IPS-15b (cell line): ENCODE measurements at regions not wholly inside any gene's neighbourhood (a gene's known extent, or its start where the extent isn't known, plus 50 kb on each side); places are given as distances from the start of the nearest gene placed in this dataset.

Experiments used
- H3K27me3 ChIP-seq: one replicate; pipeline ENCODE4 v1.6.1; 2013; ENCODE audit warnings: low read length; ENCODE audit not compliant: control insufficient read depth, insufficient read depth
- H3K36me3 ChIP-seq: one replicate; pipeline ENCODE4 v1.6.1; 2013; ENCODE audit warnings: low read length; ENCODE audit not compliant: control insufficient read depth, insufficient read depth
- H3K4me1 ChIP-seq: one replicate; pipeline ENCODE4 v1.6.1; 2013; ENCODE audit warnings: mild to moderate bottlenecking, low read length; ENCODE audit not compliant: control insufficient read depth, insufficient read depth
- H3K4me3 ChIP-seq: one replicate; pipeline ENCODE4 v1.5.1; 2013; ENCODE audit warnings: low read depth, low read length
- H3K9ac ChIP-seq: one replicate; pipeline ENCODE4 v1.6.1; 2013; ENCODE audit warnings: low read depth, mild to moderate bottlenecking, low read length
- H3K9me3 ChIP-seq: one replicate; pipeline ENCODE4 v1.6.1; 2013; ENCODE audit warnings: mild to moderate bottlenecking, low read length; ENCODE audit not compliant: control insufficient read depth, insufficient read depth

- H3K4me1 ChIP-seq: peaks cover 14% of the 10 kb centered on the region
- H3K27me3 ChIP-seq: no peaks in the 10 kb centered on the region
- no peak overlapping the region for H3K9ac ChIP-seq
- H3K4me3 ChIP-seq: no peak overlapping the region
- no peaks in the 10 kb centered on the region for H3K9me3 ChIP-seq
- H3K36me3 ChIP-seq: no peaks in the 10 kb centered on the region
These were observed 121.8 kb upstream of the CWC22 start for GRCh38 chr2:180128861-180129260.

- Histone ChIP-seq H3K4me3 (no peak overlapping the region), H3K9ac (peak overlapping the region; percentile 56), H3K4me1 (peaks cover 11% of the 10 kb centered on the region), H3K27me3 (no peaks in the 10 kb centered on the region), H3K9me3 (no peaks in the 10 kb centered on the region), H3K36me3 (no peaks in the 10 kb centered on the region)
These were observed 118.3 kb upstream of the CWC22 start for GRCh38 chr2:180125245-180125962.

DNA sequence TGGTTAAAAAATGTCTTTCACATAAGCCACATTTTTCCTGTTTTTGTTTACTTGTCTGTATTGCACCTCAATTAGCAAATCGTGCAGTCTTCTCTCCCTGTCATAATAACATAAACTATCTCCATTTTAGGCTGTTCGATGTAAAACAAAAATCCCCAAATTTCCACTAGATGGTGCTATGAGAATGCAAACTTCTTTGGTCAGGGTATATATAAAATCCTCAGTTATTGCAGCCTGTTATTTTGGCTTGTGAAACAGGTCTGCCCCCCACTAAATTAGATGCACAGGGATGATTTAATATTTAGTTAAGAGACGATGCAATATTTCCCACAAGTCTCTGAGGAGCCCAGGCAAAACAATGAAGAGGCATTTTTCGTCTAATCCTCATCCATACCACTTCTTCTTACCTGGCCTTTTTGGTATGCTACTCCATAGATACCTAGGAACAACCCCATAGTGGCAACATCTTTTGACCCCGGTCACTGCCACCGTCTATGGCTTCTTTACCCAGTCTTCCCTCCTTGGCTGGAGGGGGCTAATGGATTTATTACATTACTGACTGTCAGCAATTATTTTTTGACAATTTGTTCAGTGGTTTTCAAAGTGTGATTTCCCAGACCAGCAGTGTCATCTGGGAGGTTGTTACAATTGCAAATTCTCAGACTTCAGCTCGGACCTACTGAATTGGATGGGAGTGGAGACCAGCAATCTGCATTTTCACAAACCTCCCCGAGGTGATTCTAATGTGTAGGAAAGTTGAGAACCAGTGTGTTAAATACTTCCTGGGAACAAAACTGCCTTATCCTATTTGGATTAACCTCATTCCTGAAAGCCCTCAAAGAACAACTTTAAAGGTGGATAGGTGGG, 117.4 kb upstream of the CWC22 start:
- no peaks in the 10 kb centered on the region for H3K36me3 ChIP-seq
- H3K9ac ChIP-seq: no peak overlapping the region
- no peaks in the 10 kb centered on the region for H3K9me3 ChIP-seq
- no peak overlapping the region for H3K4me3 ChIP-seq
- H3K4me1 ChIP-seq: peaks cover 9% of the 10 kb centered on the region
- no peaks in the 10 kb centered on the region for H3K27me3 ChIP-seq

DNA sequence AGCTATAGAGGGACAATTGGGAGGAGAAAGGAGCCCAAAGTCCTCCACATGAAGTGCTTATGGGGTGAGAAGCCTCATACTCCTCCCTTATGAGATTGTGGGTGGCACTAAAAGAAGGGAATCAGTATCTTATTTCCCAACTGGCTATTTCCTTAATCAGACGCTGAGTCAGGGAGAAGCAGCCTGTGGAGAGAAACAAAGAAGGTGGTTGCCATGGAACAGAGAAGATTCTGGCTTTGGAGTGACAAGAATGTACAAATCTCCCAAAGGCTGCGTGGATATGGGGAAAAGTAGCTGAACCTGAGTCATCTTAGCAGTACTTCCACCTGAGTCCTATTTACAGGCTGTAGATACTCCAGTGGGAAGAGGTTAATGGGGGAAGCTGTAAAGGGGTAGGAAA, 115.8 kb upstream of the CWC22 start:
- Histone ChIP-seq H3K4me3 (no peak overlapping the region), H3K9me3 (no peaks in the 10 kb centered on the region), H3K9ac (no peak overlapping the region), H3K27me3 (no peaks in the 10 kb centered on the region), H3K36me3 (no peaks in the 10 kb centered on the region), H3K4me1 (peaks cover 6% of the 10 kb centered on the region)

DNA sequence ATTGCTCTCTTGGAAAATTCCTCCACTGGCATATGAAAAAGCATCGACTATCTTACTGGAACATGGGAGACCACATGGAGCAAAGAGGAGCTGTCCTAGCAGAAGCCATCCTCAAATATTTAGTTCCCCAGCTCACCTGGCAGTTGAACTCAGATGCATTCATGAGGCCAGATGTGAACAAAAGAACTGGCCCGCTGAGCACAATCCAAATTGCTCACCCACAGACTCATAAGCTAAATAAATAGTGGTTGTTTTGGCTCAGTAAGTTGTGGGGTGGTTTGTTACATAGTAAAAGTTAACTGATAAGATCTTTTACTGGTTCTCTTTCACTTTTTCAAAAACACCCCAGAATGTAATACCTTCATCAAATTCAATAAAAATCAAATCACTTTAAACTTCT, 108.6 kb upstream of the CWC22 start:
- Histone ChIP-seq H3K36me3 (no peaks in the 10 kb centered on the region), H3K4me1 (no peaks in the 10 kb centered on the region)

DNA sequence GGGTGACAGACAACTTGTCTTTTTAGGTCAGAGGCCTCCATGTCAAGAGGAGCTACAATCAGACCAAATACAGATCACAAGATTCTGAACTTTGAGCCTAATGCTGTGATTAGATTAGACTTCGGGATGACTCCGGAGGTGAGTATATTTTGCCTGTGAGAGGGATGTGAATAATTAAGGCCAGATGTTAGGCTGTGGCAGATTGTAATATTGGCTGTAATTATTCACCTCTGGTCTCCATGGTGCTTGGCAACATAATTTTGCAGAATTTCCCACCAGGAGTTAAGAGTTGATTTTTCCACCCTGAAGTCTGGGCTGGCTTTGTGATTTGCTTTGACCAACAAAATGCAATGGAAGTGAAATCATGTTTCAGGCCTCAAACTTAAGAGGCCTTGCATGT, 108.2 kb upstream of the CWC22 start:
- Histone ChIP-seq H3K36me3 (no peaks in the 10 kb centered on the region), H3K27me3 (no peaks in the 10 kb centered on the region)

More for the DNA sequence above, 108.6 kb upstream of the CWC22 start:
- H3K4me3 ChIP-seq: no peak overlapping the region
- H3K9me3 ChIP-seq: no peaks in the 10 kb centered on the region
- H3K27me3 ChIP-seq: no peaks in the 10 kb centered on the region
- no peak overlapping the region for H3K9ac ChIP-seq

GRCh38 chr2:180111901-180112300, 104.8 kb upstream of the CWC22 start:
- no peak overlapping the region for H3K4me3 ChIP-seq
- no peak overlapping the region for H3K9ac ChIP-seq
- no peaks in the 10 kb centered on the region for H3K27me3 ChIP-seq
- no peaks in the 10 kb centered on the region for H3K9me3 ChIP-seq
- no peaks in the 10 kb centered on the region for H3K4me1 ChIP-seq
- no peaks in the 10 kb centered on the region for H3K36me3 ChIP-seq

More for the DNA sequence above, 108.2 kb upstream of the CWC22 start:
- Histone ChIP-seq H3K9me3 (no peaks in the 10 kb centered on the region), H3K4me1 (no peaks in the 10 kb centered on the region), H3K4me3 (no peak overlapping the region), H3K9ac (no peak overlapping the region)

GRCh38 chr2:180110469-180110868, 103.4 kb upstream of the CWC22 start:
- Histone ChIP-seq H3K36me3 (no peaks in the 10 kb centered on the region), H3K4me1 (no peaks in the 10 kb centered on the region), H3K4me3 (no peak overlapping the region), H3K9ac (no peak overlapping the region), H3K9me3 (no peaks in the 10 kb centered on the region), H3K27me3 (no peaks in the 10 kb centered on the region)

DNA sequence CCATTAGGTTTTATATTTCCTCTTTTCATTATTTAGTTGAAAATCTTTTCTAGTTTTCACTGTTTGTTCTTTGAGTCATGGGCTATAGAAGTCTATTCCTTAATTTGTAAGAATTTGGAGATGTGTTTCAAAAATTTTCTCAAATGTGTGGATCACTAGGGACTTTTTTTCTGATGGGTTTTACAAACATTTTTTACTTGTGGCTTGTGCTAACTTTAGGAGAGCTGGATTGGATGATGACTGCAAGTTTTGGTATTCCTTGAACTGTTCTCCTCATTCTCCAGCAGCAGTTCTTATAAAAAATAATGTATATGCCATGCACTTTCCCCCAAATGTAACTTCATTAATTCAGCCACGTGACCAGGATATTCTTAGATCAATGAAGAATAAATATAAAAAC, 94.7 kb upstream of the CWC22 start:
- Histone ChIP-seq H3K27me3 (no peaks in the 10 kb centered on the region), H3K9me3 (no peaks in the 10 kb centered on the region), H3K36me3 (no peaks in the 10 kb centered on the region), H3K4me3 (no peak overlapping the region), H3K4me1 (no peaks in the 10 kb centered on the region), H3K9ac (no peak overlapping the region)

GRCh38 chr2:180099308-180099707, 92.2 kb upstream of the CWC22 start:
- no peaks in the 10 kb centered on the region for H3K36me3 ChIP-seq
- no peaks in the 10 kb centered on the region for H3K27me3 ChIP-seq
- H3K4me1 ChIP-seq: no peaks in the 10 kb centered on the region
- H3K9ac ChIP-seq: no peak overlapping the region
- no peak overlapping the region for H3K4me3 ChIP-seq
- no peaks in the 10 kb centered on the region for H3K9me3 ChIP-seq

GRCh38 chr2:180085144-180085543, 78.0 kb upstream of the CWC22 start:
- no peak overlapping the region for H3K4me3 ChIP-seq
- no peaks in the 10 kb centered on the region for H3K27me3 ChIP-seq
- no peaks in the 10 kb centered on the region for H3K4me1 ChIP-seq
- no peaks in the 10 kb centered on the region for H3K9me3 ChIP-seq
- H3K36me3 ChIP-seq: no peaks in the 10 kb centered on the region
- no peak overlapping the region for H3K9ac ChIP-seq
